PC-3 (cell line): ENCODE measurements at regions not wholly inside any gene's neighbourhood (a gene's known extent, or its start where the extent isn't known, plus 50 kb on each side); places are given as distances from the start of the nearest gene placed in this dataset.

ENCODE experiments used
- EZH2 ChIP-seq: fragments of 300-600 bp; sonication (generic); IDR thresholded peaks from one replicate; pipeline ENCODE4 v1.6.1; 2017; ENCODE audit warnings: antibody characterized with exemption, mild to moderate bottlenecking, low read length; ENCODE audit not compliant: unreplicated experiment
- EZH2phosphoT487 ChIP-seq: fragments of 300-600 bp; sonication (generic); IDR thresholded peaks from 2 replicates; pipeline ENCODE4 v1.6.1; 2018; ENCODE audit warnings: mild to moderate bottlenecking, antibody characterized with exemption, low read length, borderline replicate concordance

DNA sequence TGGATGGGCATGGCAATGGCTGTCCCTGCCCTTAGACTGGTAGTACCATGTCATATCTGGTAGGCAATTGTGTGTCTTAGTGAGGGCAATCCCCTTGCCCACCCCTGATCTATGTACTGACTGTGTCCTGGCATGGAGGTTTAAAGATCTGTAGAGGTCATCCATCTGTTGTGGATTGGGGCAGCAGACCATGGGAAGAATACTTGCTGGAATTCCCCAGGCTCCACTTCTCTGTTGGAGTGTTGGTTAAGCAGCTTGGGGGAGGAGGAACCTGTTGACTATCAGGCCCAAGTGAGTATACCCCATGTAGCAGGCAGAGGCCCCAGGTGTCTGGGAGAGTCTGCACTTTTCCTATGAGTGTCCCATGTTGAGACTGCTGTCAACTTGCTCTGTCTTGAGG is 246.7 kb upstream of the DIPK2B start:
- TF ChIP-seq EZH2phosphoT487 = no peak
- TF ChIP-seq EZH2 = no peak
